ENCODE measurements at regions not wholly inside any gene's neighbourhood (a gene's known extent, or its start where the extent isn't known, plus 50 kb on each side); places are given as distances from the start of the nearest gene placed in this dataset.

DNA sequence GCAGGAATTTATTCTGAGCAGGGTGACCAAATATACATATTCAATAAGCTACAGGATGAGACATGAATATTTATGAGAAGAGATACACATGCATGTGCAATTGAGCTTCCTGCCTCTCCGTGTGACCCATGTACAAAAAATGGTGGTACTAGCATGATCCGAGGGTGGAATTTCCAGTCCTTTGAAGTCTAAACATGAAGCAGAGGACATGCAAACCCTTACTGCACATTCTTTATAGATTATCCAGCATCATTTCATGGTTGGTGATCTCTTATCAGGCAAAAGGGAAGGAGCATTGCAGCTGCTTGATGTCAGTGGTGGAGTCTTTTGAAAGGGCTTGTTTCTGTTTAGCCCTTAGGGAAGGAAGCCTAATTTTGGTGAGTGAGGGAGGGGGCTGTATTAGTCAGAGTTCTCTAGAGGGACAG lies 448.6 kb downstream of the SETD4 start:
- H3K27ac ChIP-seq (ENCODE audit: low read depth in 1 of 2, low read length in 2 of 2), result no peak overlapping the region
- H4K20me1 ChIP-seq (ENCODE audit: insufficient read depth, low read length), result no peaks in the 10 kb centered on the region
- H2AFZ ChIP-seq (ENCODE audit: insufficient read depth, low read depth, low read length, poor library complexity, severe bottlenecking), result no peak overlapping the region
- peaks cover 0 to 6% of the 10 kb centered on the region in 2 donors for H3K4me1 ChIP-seq (ENCODE audit: control insufficient read depth in 1 of 2, insufficient read depth in 2 of 2, low read length in 2 of 2)
- H3K9ac ChIP-seq (ENCODE audit: insufficient read depth, low read length, poor library complexity, severe bottlenecking), result no peak overlapping the region
- no peaks in the 10 kb centered on the region for H3K36me3 Mint-ChIP-seq
- H3K36me3 ChIP-seq (replicated peaks in 1 of 2; ENCODE audit: control insufficient read depth in 1 of 2, insufficient read depth in 2 of 2, low read length in 2 of 2), result no peaks in the 10 kb centered on the region
- no peak for TF ChIP-seq CTCF (IDR thresholded peaks at IDR 0.05)
- intact Hi-C loops (cut with micrococcal nuclease), result no loop called here
- H3K79me2 ChIP-seq (ENCODE audit: insufficient read depth, low read length), result no peaks in the 10 kb centered on the region
- H3K4me1 Mint-ChIP-seq, result peaks cover 7% of the 10 kb centered on the region
- no peak overlapping the region for H3K27ac Mint-ChIP-seq
- no peaks in the 10 kb centered on the region for H3K27me3 Mint-ChIP-seq (ENCODE audit: low read depth in 3 of 3)
- WGBS (ENCODE audit: insufficient coverage), result 100% methylated on average over 1 of the region's 2 CpGs
- peaks cover 0 to 6% (median 0%) of the 10 kb centered on the region in 7 donors for H3K9me3 Mint-ChIP-seq
- no peak overlapping the region for H3K4me3 ChIP-seq (replicated peaks in 1 of 3; ENCODE audit: low read depth in 2 of 3, low read length in 3 of 3)
- H3K4me3 Mint-ChIP-seq, result no peak overlapping the region
- no peaks in the 10 kb centered on the region for H3K9me3 ChIP-seq (replicated peaks in 1 of 2; ENCODE audit: control insufficient read depth in 1 of 2, insufficient read depth in 1 of 2, low read length in 2 of 2)
- no peak overlapping the region for H3K4me2 ChIP-seq (replicated peaks; ENCODE audit: extremely low read depth, low read length, poor library complexity, severe bottlenecking)
- DNase-seq, result no peak
- H3K27me3 ChIP-seq (ENCODE audit: control insufficient read depth in 2 of 2, insufficient read depth in 2 of 2, low read length in 2 of 2), result no peaks in the 10 kb centered on the region

GRCh38 chr21:35609263-35609662 lies 451.1 kb downstream of the SETD4 start:
- peaks cover 3% of the 10 kb centered on the region for H3K4me1 Mint-ChIP-seq
- no peaks in the 10 kb centered on the region for H3K36me3 Mint-ChIP-seq
- H3K9ac ChIP-seq (ENCODE audit: insufficient read depth, low read length, poor library complexity, severe bottlenecking), result no peak overlapping the region
- no peak overlapping the region for H2AFZ ChIP-seq (ENCODE audit: insufficient read depth, low read depth, low read length, poor library complexity, severe bottlenecking)
- H3K9me3 ChIP-seq (replicated peaks in 1 of 2; ENCODE audit: control insufficient read depth in 1 of 2, insufficient read depth in 1 of 2, low read length in 2 of 2), result no peaks in the 10 kb centered on the region
- peak overlapping the region in 1 of 7 donors; percentile 9 for H3K27ac Mint-ChIP-seq
- H3K27ac ChIP-seq (ENCODE audit: low read depth in 1 of 2, low read length in 2 of 2), result no peak overlapping the region
- H3K9me3 Mint-ChIP-seq, result peaks cover 0 to 6% (median 0%) of the 10 kb centered on the region in 7 donors
- no peaks in the 10 kb centered on the region for H3K4me1 ChIP-seq (ENCODE audit: control insufficient read depth in 1 of 2, insufficient read depth in 2 of 2, low read length in 2 of 2)
- H3K4me2 ChIP-seq (replicated peaks; ENCODE audit: extremely low read depth, low read length, poor library complexity, severe bottlenecking), result no peak overlapping the region
- H3K36me3 ChIP-seq (replicated peaks in 1 of 2; ENCODE audit: control insufficient read depth in 1 of 2, insufficient read depth in 2 of 2, low read length in 2 of 2), result no peaks in the 10 kb centered on the region
- H4K20me1 ChIP-seq (ENCODE audit: insufficient read depth, low read length), result no peaks in the 10 kb centered on the region
- TF ChIP-seq CTCF (IDR thresholded peaks at IDR 0.05), result no peak
- H3K4me3 ChIP-seq (replicated peaks in 1 of 3; ENCODE audit: low read depth in 2 of 3, low read length in 3 of 3), result no peak overlapping the region
- H3K27me3 ChIP-seq (ENCODE audit: control insufficient read depth in 2 of 2, insufficient read depth in 2 of 2, low read length in 2 of 2), result no peaks in the 10 kb centered on the region
- intact Hi-C loops (cut with micrococcal nuclease), result no loop called here
- H3K27me3 Mint-ChIP-seq (ENCODE audit: low read depth in 3 of 3), result peaks cover 0 to 2% (median 0%) of the 10 kb centered on the region in 3 donors
- H3K79me2 ChIP-seq (ENCODE audit: insufficient read depth, low read length), result no peaks in the 10 kb centered on the region
- no CpG with 5 or more reads among the region's 4 CpGs for WGBS (ENCODE audit: insufficient coverage)
- no peak for DNase-seq
- no peak overlapping the region for H3K4me3 Mint-ChIP-seq

Measured in CD14-positive monocyte (primary cell).